ENCODE measurements at regions not wholly inside any gene's neighbourhood (a gene's known extent, or its start where the extent isn't known, plus 50 kb on each side); places are given as distances from the start of the nearest gene placed in this dataset.

DNA sequence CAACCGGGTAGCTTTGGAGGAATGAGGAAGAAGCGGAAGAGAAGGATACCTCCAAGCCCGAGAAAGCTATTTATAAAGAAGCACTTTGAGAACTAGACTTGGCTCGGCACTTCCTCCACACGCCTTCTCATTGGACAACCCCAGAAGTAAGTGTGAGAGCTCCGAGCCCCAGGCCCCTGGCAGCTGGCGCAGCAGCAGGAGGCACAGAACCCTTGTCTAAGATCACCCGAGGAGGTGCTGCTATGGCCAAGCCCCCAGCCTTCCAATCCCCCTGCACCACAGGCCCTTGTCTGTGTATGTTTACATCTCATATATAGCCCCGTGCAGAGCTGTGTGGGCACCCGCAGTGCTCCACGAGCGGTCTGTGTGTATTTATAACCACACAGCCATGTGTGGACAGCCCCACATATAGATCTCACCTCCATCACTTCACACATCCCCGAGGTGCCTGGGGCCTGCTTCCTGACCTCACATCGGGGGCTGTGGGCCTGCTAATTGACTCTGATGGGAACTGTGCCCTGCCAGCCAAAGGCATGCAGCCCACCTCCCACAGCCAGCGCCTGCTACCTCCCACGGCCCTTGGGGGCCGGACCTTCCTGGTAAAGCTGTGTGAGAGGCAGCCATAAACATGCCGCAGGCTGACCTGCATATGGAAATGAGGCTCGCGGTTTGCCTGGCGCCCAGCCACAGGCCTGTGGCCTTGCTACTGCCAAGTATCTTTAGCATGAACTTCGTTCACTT, 96.1 kb downstream of the C17orf67 start:
- no peak for DNase-seq (ENCODE audit: low spot score)

DNA sequence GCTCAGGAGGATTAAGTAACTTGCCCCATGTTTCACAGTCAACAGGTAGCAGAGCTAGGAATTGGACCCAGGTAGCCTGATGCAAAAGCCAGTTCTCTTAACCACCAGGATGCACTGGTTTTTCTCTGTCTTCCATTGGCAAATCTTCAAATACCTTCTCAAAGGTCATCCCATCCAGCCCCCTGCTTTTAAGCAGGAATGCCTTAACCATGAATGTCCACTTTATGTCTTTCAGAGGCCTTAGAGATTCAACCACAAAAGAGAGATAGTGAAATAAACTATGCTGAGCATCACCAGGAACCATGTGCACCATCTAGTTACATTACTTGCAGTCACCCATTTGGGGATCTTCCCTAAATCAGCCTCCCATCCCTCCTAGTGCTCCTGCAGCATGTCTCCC, 94.3 kb downstream of the C17orf67 start:
- DNase-seq (ENCODE audit: low spot score), result no peak

DNA sequence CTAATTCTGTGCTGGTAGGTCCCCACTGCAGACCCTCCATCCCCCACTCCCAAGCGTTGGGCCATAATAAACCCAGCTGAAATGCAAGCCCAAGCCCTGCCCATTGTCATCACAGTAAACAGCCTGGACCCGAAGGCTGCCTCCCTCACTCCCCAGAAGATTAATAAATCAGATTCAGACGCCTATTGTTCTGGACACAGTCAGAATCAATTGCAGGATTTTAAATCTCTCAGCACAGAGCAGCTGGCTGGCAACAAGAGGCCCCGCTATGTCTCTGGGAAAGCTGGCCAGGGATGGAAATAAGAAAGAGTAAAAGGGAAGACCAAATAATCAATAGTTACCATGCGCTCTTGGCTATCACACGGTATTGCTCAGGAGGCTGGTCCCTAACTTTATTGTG, 93.9 kb downstream of the C17orf67 start:
- no peak for DNase-seq (ENCODE audit: low spot score)

DNA sequence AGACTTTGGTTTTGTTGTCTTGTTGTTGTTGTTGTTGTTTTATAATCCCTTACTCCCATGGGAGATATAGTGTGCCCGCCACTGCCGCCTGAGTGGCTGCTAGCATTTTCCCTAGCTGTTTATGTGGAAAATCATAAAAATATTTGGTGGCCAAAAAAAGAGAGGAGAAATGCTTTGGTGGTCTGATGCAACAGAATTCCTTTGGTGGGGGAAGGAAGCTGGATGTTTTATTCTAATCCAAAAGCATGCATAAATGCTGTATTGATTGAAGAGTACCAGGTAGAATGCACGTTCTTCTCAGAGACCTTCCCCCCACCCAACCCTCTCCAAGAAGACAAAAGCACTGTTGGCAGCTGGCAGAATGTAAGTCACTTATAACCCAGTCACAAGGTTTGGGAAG, 93.2 kb downstream of the C17orf67 start:
- no peak for DNase-seq (ENCODE audit: low spot score)

Data from germinal center (tissue), 1 donor.